WTC11 (cell line): ENCODE measurements at regions not wholly inside any gene's neighbourhood (a gene's known extent, or its start where the extent isn't known, plus 50 kb on each side); places are given as distances from the start of the nearest gene placed in this dataset.

ENCODE experiments used
- ETV6 ChIP-seq: sonication (generic); formaldehyde crosslinking; IDR thresholded peaks from 2 replicates; pipeline ENCODE4 v1.8.1; 2022; ENCODE audit warnings: mild to moderate bottlenecking, missing genetic modification reagents
- TF ChIP-seq, protein P1 (sequence below): sonication (generic); formaldehyde crosslinking; conservative IDR thresholded peaks from 2 replicates; pipeline ENCODE4 v1.8.1; 2022; ENCODE audit warnings: mild to moderate bottlenecking, missing genetic modification reagents
- TF ChIP-seq, protein P2 (sequence below): sonication (generic); formaldehyde crosslinking; conservative IDR thresholded peaks from 2 replicates; pipeline ENCODE4 v1.8.1; 2023; ENCODE audit warnings: mild to moderate bottlenecking, low read depth, missing genetic modification reagents, moderate library complexity

DNA sequence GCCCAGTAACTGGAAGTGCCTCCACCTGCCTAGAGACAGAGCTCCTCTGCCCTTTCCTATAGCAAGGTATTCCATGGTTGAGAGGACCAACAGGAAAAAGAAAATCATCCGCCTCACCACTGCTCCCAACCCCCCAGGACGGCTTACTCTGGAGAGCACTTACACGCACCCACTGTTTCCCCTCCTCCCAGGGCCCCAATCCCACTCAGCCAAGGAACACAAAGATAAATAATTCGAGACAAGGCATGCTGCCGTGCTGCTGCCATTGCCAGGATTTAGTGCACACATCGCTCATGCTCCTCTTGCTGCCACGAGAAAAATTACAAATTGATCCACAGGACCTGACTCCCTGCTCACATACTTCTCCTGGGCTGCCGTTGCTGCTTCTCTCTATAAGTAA is 516.6 kb downstream of the BUD13 start:
- TF ChIP-seq, protein P1, sequence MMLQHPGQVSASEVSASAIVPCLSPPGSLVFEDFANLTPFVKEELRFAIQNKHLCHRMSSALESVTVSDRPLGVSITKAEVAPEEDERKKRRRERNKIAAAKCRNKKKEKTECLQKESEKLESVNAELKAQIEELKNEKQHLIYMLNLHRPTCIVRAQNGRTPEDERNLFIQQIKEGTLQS, result no peak
- no peak for TF ChIP-seq ETV6 (CRISPR knock-in tag)
- TF ChIP-seq, protein P2, sequence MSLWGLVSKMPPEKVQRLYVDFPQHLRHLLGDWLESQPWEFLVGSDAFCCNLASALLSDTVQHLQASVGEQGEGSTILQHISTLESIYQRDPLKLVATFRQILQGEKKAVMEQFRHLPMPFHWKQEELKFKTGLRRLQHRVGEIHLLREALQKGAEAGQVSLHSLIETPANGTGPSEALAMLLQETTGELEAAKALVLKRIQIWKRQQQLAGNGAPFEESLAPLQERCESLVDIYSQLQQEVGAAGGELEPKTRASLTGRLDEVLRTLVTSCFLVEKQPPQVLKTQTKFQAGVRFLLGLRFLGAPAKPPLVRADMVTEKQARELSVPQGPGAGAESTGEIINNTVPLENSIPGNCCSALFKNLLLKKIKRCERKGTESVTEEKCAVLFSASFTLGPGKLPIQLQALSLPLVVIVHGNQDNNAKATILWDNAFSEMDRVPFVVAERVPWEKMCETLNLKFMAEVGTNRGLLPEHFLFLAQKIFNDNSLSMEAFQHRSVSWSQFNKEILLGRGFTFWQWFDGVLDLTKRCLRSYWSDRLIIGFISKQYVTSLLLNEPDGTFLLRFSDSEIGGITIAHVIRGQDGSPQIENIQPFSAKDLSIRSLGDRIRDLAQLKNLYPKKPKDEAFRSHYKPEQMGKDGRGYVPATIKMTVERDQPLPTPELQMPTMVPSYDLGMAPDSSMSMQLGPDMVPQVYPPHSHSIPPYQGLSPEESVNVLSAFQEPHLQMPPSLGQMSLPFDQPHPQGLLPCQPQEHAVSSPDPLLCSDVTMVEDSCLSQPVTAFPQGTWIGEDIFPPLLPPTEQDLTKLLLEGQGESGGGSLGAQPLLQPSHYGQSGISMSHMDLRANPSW, result no peak
